GM21619 (cell line): ENCODE measurements at regions not wholly inside any gene's neighbourhood (a gene's known extent, or its start where the extent isn't known, plus 50 kb on each side); places are given as distances from the start of the nearest gene placed in this dataset.
"Not testable (repeated sequence)": the region's sequence is repeated elsewhere in the genome, so short reads cannot be mapped to it uniquely, and the experiment has no call there.

Experiments
- ATAC-seq: cut with Tn5 transposase; IDR thresholded peaks from one replicate; pipeline ENCODE4 v1.9.1; 2021; ENCODE audit not compliant: unreplicated experiment

DNA sequence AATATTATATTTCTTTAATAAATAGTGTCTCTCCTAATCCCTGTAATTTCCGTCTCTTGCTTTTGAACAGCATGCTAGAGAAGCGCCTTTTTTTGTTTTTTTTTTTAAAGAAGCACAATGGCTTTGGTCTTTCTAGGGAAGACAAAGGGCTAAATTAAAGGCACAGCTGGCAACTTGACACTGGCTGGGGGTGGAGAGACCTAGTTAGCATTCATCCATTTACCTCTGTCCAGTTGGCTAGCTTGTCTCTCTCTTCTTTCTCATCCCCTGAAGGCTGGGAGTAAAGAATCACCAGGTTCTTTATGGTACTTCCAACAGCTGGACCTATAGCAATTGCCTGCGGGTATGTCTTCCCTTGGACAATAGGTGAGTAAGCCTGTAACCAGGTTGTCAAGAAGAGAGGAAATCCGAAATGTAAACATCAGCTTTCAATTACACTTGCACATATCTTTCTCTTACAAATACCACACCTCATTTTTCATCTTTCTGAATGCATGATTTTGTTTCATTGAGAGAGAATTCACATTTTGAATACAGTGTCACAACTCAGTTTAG lies 178.4 kb upstream of the GPR101 start:
- ATAC-seq = no peak

- ATAC-seq = no peak
Observed at GRCh38 chrX:137198040-137198439, 164.2 kb upstream of the GPR101 start.

- ATAC-seq = no peak
Observed at GRCh38 chrX:137195991-137196390, 162.2 kb upstream of the GPR101 start.

- no peak for ATAC-seq
Observed at GRCh38 chrX:137195296-137195695, 161.5 kb upstream of the GPR101 start.

DNA sequence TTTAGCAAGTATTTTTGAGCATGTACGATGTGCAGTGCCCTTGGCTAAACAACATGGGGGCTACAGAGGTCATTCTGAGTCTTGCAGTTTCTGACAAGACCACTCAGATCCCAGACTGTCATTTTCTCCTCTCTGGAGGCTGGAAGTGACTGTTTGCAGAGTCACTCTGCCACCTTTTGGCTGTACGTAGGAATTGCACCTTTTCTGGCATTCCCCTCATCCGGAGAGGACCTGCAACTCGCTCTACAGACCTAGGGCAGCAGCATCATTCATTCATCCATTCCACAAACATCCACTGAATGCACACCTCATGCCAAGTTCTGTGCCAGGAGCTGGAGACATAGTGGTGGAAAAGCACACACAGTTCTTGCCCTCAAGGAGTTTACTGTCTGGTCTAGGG lies 160.4 kb upstream of the GPR101 start:
- peak; percentile 58 for ATAC-seq

GRCh38 chrX:137187540-137187939 lies 153.7 kb upstream of the GPR101 start:
- ATAC-seq = no peak

DNA sequence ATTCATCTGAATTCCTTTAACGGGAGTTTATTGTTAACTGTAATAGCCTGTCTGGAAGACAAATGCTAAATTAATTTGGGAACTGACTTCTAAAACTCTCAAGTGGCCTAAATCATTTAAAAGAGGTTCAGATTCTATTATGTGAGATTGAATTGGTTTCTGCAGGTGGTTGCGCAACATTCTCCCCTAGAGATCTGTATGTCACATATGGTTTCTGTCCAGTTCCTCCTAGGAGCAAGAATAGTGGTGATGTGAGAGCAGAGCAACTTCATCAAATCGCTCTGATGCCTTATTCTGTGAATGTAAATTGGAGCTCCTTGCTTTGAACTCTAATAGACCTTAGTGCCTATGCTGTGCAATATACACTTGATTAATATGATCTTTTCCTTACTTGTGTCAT lies 144.6 kb upstream of the GPR101 start:
- no peak for ATAC-seq

- no peak for ATAC-seq
Observed at GRCh38 chrX:137172317-137172948, 138.6 kb upstream of the GPR101 start.

- ATAC-seq = no peak
Observed at GRCh38 chrX:137171626-137172025, 137.8 kb upstream of the GPR101 start.

DNA sequence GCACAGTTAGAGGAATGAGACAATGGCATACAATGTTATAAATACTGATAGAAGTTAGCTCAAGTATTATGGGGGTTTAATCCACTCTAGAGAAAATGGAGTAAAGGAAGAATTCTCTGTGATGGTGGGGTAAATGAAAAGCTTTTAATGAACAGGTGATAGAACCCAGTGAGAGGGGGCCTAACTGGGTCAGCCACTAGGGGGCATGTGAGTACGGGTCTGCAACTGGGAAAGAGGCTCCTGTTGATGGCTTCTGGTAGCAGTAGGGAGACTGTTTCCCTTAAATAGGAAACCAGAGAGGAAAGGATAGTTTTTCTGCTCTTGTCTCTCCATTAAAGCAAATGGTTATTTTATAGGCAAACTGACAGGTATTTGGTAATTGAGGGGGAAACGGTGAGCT lies 132.8 kb upstream of the GPR101 start:
- no peak for ATAC-seq

GRCh38 chrX:137164329-137164728 lies 130.5 kb upstream of the GPR101 start:
- no peak for ATAC-seq

DNA sequence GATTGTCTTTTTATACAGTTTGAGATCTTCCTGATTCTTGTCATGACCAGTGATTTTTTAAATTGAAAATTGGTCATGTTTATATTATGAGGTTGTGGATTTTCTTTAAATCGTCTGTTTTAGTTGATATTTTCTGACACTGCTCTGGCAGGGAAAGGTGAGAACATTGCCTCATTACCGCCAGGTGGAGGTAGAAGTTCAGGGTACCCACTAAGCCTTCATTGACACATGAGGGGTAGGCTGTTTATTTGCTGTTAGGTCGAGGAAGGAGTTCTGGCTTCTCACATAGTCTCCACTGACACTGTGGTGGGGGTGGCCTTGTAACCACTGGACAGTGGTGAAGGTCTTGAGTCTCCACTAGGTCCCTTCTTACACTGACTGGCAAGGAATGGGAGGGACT lies 117.6 kb upstream of the GPR101 start:
- no peak for ATAC-seq

DNA sequence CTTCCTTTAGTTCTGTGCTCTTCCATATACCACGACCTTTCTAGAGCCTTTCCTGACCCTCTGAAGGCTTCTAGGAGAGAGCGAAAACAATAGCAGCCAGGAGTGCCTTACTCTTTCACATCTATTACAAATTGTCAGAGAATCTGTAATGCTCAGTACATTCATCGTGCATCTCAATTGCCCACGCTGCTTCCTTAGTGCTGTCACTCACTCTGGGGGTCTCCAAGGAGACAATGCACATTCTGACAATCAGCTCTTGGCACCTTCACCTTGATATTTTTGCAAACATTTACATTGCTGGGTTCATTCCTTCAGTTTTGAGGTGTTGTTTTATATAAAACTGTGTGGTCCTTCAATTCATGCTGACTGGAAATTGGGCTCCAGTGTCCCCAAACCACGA lies 110.1 kb upstream of the GPR101 start:
- no peak for ATAC-seq

DNA sequence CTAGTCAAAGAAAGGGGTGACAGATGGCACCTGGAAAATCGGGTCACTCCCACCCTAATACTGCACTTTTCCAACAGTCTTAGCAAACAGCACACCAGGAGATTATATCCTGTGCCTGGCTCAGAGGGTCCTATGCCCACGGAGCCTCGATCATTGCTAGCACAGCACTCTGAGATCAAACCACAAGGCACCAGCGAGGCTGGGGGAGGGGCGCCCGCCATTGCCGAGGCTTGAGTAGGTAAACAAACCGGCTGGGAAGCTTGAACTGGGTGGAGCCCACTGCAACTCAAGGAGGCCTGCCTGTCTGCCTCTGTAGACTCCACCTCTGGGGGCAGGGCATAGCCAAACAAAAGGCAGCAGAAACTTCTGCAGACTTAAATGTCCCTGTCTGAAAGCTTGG lies 88.9 kb upstream of the GPR101 start:
- not testable (repeated sequence) for ATAC-seq

DNA sequence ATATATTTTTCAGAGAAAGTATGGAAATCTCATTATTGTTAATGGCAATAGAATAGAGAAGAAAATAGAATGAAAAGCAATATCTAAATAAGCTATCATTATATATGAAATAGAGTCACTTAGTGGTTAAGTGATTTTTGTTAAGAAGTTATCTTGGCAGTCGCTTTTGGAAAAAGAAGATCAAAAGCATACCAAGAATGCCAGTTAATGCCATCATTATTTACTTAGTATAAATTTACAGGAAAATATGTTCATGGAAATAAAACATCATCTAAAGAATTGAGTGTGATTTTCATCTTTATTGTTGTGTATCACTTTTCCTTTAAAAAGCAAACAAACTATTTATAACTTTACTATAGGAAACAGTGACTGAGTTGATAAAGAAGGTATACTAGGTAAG lies 85.3 kb upstream of the GPR101 start:
- ATAC-seq = no peak

GRCh38 chrX:137118536-137118935 lies 84.7 kb upstream of the GPR101 start:
- no peak for ATAC-seq

GRCh38 chrX:137118136-137118535 lies 84.3 kb upstream of the GPR101 start:
- no peak for ATAC-seq

DNA sequence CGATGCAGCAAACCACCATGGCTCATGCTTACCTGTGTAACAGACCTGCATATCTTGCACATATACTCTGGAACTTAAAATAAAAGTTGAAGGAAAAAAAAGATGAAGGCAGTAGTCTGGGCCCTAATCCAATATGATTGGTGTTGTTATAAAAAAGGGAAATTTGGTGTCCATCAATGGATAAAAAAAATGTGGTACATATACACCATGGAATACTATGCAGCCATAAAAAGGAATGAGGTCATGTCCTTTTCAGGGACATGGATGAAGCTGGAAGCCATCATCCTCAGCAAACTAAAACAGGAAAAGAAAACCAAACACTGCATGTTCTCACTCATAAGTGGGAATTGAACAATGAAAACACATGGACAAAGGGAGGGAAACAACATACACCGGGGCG lies 74.1 kb upstream of the GPR101 start:
- not testable (repeated sequence) for ATAC-seq

DNA sequence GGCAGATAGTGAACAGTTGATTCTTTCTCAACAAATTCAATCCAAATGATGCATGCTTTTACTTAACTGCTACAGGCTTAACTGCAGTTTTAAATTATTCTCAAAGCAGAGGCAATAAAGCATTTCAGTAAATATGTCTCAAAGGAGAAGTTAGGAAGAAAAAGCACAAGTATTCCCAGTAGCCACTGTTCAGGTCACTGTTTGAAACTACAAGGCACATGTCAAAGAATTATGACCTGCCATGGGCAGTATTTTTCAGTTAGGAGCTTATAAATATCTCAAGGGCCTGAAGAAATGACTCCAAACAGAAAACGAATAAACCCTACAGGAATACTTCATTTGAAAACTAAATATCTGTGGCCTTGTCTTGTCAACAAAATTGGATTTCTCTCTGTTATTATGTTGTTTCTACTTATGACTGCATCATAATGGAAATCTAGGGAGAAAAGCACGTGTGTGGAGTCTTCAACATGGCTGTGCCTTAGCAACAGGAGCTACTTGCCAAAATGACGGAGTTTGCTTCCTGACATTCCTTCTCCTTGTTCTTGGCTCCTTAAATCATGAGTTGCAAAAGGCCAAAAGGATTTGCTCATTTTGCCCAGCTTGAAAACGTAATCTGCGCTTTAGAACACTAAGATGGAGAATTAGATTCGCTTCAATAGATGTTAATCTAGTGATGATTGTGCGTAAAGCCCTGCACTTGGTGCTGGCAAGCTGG lies 67.6 kb upstream of the GPR101 start:
- no peak for ATAC-seq
